Lung (tissue), 11 donors: ENCODE measurements at regions not wholly inside any gene's neighbourhood (a gene's known extent, or its start where the extent isn't known, plus 50 kb on each side); places are given as distances from the start of the nearest gene placed in this dataset.

Experiments
- ATAC-seq: fragments of 200-7000 bp; cut with Tn5 transposase; one replicate; pipeline ENCODE4 v1.9.1; 2020; ENCODE audit warnings: moderate number of reproducible peaks; ENCODE audit not compliant: insufficient read depth, low FRiP score
- DNase-seq, 3 donors: peaks; one replicate each; pipeline ENCODE4 v3.0.0-alpha.2; 2013 to 2017
- H3K27ac ChIP-seq, 2 donors: one replicate each; pipeline ENCODE4 v1.5.1; 2013; ENCODE audit warnings: mild to moderate bottlenecking in 2 of 2, moderate library complexity in 2 of 2, control low read depth in 1 of 2, inconsistent platforms in 1 of 2, low read depth in 1 of 2, low read length in 1 of 2
- H3K27me3 ChIP-seq, 3 donors: one replicate each; pipeline ENCODE4 v1.5.1; 2013; ENCODE audit warnings: low read length in 2 of 3; ENCODE audit not compliant: control insufficient read depth in 3 of 3, insufficient read depth in 3 of 3
- H3K36me3 ChIP-seq, 4 donors: one replicate each; pipeline ENCODE4 v1.5.1; 2013; ENCODE audit warnings: low read length in 4 of 4, mild to moderate bottlenecking in 1 of 4, moderate library complexity in 1 of 4; ENCODE audit not compliant: control insufficient read depth in 4 of 4, insufficient read depth in 4 of 4
- H3K4me1 ChIP-seq, 5 donors: one replicate each; pipeline ENCODE4 v1.5.1; 2013; ENCODE audit warnings: low read length in 5 of 5, mild to moderate bottlenecking in 2 of 5, moderate library complexity in 1 of 5; ENCODE audit not compliant: control insufficient read depth in 5 of 5, insufficient read depth in 5 of 5
- H3K4me3 ChIP-seq: one replicate; pipeline ENCODE4 v1.5.1; 2013; ENCODE audit warnings: mild to moderate bottlenecking, control low read depth, moderate library complexity
- H3K9ac ChIP-seq, 2 donors: one replicate each; pipeline ENCODE4 v1.5.1; 2013; ENCODE audit warnings: low read length in 2 of 2, control low read depth in 1 of 2; ENCODE audit not compliant: insufficient read depth in 1 of 2
- H3K9me3 ChIP-seq, 4 donors: one replicate each; pipeline ENCODE4 v1.5.1; 2013; ENCODE audit warnings: low read length in 3 of 4, mild to moderate bottlenecking in 1 of 4, moderate library complexity in 1 of 4; ENCODE audit not compliant: control insufficient read depth in 4 of 4, insufficient read depth in 3 of 4
- WGBS, 2 donors: extraction: QIAGEN DNeasy Blood & Tissue Kit; methylation state at CpG; one replicate each; pipeline ENCODE4 v1.1.7; 2013; 5-methylcytosine and 5-hydroxymethylcytosine counted together
- TF ChIP-seq, protein P1 (sequence below): IDR thresholded peaks from 2 replicates; pipeline ENCODE4 v1.5.1; 2012; ENCODE audit warnings: mild to moderate bottlenecking; ENCODE audit errors: control extremely low read depth, extremely low read depth
- donor health status: control.
- donor health status: control.
- donor health status: Bipolar disorder and iron deficiency.
- donor health status: healthy.
- donor health status: DM: yes; HTN: yes; CAD: no.

DNA sequence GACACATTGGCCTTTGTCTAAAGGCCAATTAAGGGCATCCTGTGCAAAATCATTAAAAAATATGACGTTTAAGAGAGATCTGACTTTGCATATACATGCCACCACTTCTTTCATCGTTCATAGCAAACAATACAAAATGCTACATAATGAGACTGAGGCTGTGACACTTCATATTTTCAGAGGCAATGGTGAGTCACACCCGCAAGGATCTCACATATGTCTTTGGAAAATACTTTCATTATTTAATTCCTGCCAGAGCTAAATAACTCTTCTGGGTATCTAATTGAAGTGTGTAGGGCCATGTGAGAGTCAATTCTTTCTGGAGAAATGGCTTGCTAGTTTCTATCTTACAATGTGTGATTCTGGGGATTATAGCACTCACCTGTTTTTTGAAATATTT, 222.8 kb upstream of the NLGN4Y start:
- no peak overlapping the region for H3K4me3 ChIP-seq
- no peak overlapping the region for H3K27ac ChIP-seq
- no peak for ATAC-seq
- H3K36me3 ChIP-seq, result no peaks in the 10 kb centered on the region
- WGBS, 2 donors, result 91% methylated on average over 3 of the region's 3 CpGs; no CpG with 5 or more reads in 1 of the 2 donors
- TF ChIP-seq, protein P1, sequence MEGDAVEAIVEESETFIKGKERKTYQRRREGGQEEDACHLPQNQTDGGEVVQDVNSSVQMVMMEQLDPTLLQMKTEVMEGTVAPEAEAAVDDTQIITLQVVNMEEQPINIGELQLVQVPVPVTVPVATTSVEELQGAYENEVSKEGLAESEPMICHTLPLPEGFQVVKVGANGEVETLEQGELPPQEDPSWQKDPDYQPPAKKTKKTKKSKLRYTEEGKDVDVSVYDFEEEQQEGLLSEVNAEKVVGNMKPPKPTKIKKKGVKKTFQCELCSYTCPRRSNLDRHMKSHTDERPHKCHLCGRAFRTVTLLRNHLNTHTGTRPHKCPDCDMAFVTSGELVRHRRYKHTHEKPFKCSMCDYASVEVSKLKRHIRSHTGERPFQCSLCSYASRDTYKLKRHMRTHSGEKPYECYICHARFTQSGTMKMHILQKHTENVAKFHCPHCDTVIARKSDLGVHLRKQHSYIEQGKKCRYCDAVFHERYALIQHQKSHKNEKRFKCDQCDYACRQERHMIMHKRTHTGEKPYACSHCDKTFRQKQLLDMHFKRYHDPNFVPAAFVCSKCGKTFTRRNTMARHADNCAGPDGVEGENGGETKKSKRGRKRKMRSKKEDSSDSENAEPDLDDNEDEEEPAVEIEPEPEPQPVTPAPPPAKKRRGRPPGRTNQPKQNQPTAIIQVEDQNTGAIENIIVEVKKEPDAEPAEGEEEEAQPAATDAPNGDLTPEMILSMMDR, result no peak
- DNase-seq, result no peak
- no peak overlapping the region for H3K9ac ChIP-seq
- no peaks in the 10 kb centered on the region for H3K9me3 ChIP-seq
- no peaks in the 10 kb centered on the region for H3K27me3 ChIP-seq
- no peaks in the 10 kb centered on the region for H3K4me1 ChIP-seq

DNA sequence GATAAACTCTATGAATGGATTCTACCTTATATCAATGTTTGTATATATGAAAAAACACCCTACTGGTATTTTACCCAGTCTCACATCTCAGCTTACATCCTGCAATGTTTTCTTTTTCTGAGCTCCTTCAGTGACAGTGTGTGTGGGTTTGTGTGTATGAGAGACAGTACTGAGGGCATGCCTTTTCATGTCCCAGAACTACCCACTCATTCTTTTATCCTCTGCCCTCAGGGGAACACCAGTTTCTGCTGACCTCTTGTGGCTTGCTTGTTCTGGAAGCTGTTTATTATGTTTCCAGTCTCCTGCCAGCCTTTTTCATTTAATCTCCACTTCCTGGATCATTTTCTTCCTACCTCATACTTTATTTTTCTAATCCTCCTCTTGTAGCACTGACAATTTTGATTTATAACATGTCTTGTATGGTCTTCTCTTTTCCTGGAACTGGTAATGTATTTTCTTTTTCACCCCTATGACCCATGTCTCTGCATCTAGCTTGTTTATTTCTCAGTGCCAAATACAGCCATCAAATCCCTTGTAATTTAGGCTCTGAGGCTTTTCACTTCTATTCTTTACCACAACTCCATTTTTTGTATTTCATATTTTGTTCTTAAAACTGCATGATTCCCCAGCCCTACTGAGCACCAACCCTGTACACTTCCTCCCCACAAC, 195.5 kb upstream of the NLGN4Y start:
- H3K27ac ChIP-seq, result no peak overlapping the region
- peak in 1 of 3 donors; percentile 30 for DNase-seq
- no peaks in the 10 kb centered on the region for H3K36me3 ChIP-seq
- H3K27me3 ChIP-seq, result no peaks in the 10 kb centered on the region
- TF ChIP-seq, protein P1, result no peak
- ATAC-seq, result no peak
- no peak overlapping the region for H3K4me3 ChIP-seq
- H3K9me3 ChIP-seq, result no peaks in the 10 kb centered on the region
- H3K4me1 ChIP-seq, result no peaks in the 10 kb centered on the region
- no peak overlapping the region for H3K9ac ChIP-seq

- TF ChIP-seq, protein P1, result no peak
- Histone ChIP-seq H3K27me3 (no peaks in the 10 kb centered on the region), H3K9me3 (no peaks in the 10 kb centered on the region), H3K36me3 (no peaks in the 10 kb centered on the region), H3K9ac (no peak overlapping the region), H3K27ac (no peak overlapping the region), H3K4me1 (no peaks in the 10 kb centered on the region), H3K4me3 (no peak overlapping the region)
- ATAC-seq (no peak), DNase-seq (no peak)
Observed at GRCh38 chrY:14330362-14330761, 194.0 kb upstream of the NLGN4Y start.

DNA sequence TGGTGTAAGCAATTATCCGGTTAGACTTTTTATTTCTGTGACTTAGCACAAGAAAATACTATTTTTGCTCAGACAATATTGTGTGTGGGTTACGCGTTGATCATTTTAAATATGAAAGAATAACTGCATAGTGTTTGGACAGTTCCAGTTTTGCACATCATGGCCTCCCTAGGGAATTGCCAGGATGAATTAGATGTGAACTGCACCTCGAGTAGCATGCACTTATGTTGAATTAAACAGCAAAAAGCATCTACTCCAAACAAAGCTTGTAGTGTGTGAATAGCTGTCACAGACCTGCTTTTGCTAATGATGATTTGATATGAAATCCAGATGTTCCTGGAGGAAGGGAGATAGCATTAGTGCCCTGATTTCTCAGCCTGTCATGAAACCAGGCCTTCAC, 184.8 kb upstream of the NLGN4Y start:
- no peaks in the 10 kb centered on the region for H3K27me3 ChIP-seq
- no peak overlapping the region for H3K4me3 ChIP-seq
- H3K9me3 ChIP-seq, result no peaks in the 10 kb centered on the region
- WGBS, 2 donors, result 77% methylated on average over 4 of the region's 4 CpGs; no CpG with 5 or more reads in 1 of the 2 donors
- H3K27ac ChIP-seq, result no peak overlapping the region
- H3K4me1 ChIP-seq, result no peaks in the 10 kb centered on the region
- no peak overlapping the region for H3K9ac ChIP-seq
- TF ChIP-seq, protein P1, result no peak
- no peak for ATAC-seq
- no peaks in the 10 kb centered on the region for H3K36me3 ChIP-seq
- no peak for DNase-seq
